PC-9 (cell line): ENCODE measurements at regions not wholly inside any gene's neighbourhood (a gene's known extent, or its start where the extent isn't known, plus 50 kb on each side); places are given as distances from the start of the nearest gene placed in this dataset.

Experiments
- EZH2 ChIP-seq: fragments of 200-600 bp; sonication (generic); IDR thresholded peaks from 2 replicates; pipeline ENCODE4 v1.8.0; 2017; ENCODE audit warnings: antibody characterized with exemption, low read depth
- TF ChIP-seq, protein P1 (sequence below): fragments of 200-600 bp; sonication (generic); conservative IDR thresholded peaks from 2 replicates; pipeline ENCODE4 v1.6.1; 2017; ENCODE audit warnings: mixed run types, antibody characterized with exemption, mild to moderate bottlenecking, moderate library complexity

DNA sequence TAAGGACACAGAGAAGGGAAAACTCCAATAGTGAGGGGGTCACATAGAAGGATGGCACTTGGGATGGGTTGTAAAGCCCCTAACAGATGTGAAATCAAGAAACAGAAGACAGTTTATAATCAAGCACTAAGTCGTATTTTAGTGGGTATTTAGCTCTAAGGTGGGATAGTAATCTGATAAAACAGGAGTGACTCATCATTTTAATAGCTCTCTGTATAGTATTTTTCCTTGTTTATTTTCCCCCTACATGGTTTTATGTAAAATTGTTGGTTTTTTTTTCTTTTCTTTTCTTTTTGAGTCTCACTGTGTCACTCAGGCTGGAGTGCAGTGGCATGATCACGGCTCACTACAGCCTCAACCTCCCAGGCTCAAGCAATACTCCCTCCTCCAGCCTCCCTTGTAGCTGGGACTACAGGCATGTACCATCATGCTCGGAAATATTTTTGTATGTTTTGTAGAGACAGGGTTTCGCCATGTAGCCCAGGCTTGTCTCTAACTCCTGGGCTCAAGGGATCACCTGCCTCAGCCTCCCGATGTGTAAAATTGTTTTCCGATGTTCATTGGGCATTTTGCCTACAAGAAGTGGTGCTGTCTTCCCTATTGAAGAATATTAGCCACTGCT is 142.6 kb upstream of the SERPINE2 start:
- TF ChIP-seq, protein P1, sequence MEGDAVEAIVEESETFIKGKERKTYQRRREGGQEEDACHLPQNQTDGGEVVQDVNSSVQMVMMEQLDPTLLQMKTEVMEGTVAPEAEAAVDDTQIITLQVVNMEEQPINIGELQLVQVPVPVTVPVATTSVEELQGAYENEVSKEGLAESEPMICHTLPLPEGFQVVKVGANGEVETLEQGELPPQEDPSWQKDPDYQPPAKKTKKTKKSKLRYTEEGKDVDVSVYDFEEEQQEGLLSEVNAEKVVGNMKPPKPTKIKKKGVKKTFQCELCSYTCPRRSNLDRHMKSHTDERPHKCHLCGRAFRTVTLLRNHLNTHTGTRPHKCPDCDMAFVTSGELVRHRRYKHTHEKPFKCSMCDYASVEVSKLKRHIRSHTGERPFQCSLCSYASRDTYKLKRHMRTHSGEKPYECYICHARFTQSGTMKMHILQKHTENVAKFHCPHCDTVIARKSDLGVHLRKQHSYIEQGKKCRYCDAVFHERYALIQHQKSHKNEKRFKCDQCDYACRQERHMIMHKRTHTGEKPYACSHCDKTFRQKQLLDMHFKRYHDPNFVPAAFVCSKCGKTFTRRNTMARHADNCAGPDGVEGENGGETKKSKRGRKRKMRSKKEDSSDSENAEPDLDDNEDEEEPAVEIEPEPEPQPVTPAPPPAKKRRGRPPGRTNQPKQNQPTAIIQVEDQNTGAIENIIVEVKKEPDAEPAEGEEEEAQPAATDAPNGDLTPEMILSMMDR: no peak
- TF ChIP-seq EZH2: no peak
